RWPE2 (cell line): ENCODE measurements at regions not wholly inside any gene's neighbourhood (a gene's known extent, or its start where the extent isn't known, plus 50 kb on each side); places are given as distances from the start of the nearest gene placed in this dataset.

Experiments used
- ATAC-seq: fragments of 200-7000 bp; cut with Tn5 transposase; 3 replicates; pipeline ENCODE4 v1.9.1; 2021; ENCODE audit warnings: low read depth
- DNase-seq: peaks from one replicate; pipeline ENCODE4 v3.0.0-alpha.2; 2020; ENCODE audit warnings: low spot score
- H3K27ac ChIP-seq: fragments of 450-650 bp; 2 replicates; pipeline ENCODE4 v1.5.1; 2017; ENCODE audit warnings: mild to moderate bottlenecking; ENCODE audit not compliant: poor library complexity, severe bottlenecking
- H3K27me3 ChIP-seq: fragments of 250-450 bp; sonication (Bioruptor Pico); 2 replicates; pipeline ENCODE4 v1.5.1; 2021; ENCODE audit warnings: mild to moderate bottlenecking, moderate library complexity; ENCODE audit not compliant: insufficient read depth, poor library complexity, severe bottlenecking
- H3K36me3 ChIP-seq: fragments of 250-450 bp; sonication (Bioruptor Pico); 2 replicates; pipeline ENCODE4 v1.5.1; 2020; ENCODE audit warnings: low read depth, mild to moderate bottlenecking, moderate library complexity
- H3K4me1 ChIP-seq: fragments of 250-450 bp; sonication (Bioruptor Pico); 2 replicates; pipeline ENCODE4 v1.5.1; 2021; ENCODE audit warnings: mild to moderate bottlenecking, moderate library complexity; ENCODE audit not compliant: insufficient read depth, poor library complexity, severe bottlenecking
- H3K4me3 ChIP-seq: fragments of 250-450 bp; sonication (Bioruptor Pico); 2 replicates; pipeline ENCODE4 v1.5.1; 2021; ENCODE audit warnings: mild to moderate bottlenecking, moderate library complexity; ENCODE audit not compliant: severe bottlenecking
- H3K9me3 ChIP-seq: fragments of 250-450 bp; sonication (Bioruptor Pico); 2 replicates; pipeline ENCODE4 v1.5.1; 2021; ENCODE audit warnings: mild to moderate bottlenecking, moderate library complexity; ENCODE audit not compliant: severe bottlenecking
- TF ChIP-seq, protein P1 (sequence below): fragments of 450-650 bp; IDR thresholded peaks from one replicate; pipeline ENCODE4 v1.5.1; 2017; ENCODE audit warnings: mild to moderate bottlenecking, moderate library complexity; ENCODE audit not compliant: poor library complexity, severe bottlenecking

DNA sequence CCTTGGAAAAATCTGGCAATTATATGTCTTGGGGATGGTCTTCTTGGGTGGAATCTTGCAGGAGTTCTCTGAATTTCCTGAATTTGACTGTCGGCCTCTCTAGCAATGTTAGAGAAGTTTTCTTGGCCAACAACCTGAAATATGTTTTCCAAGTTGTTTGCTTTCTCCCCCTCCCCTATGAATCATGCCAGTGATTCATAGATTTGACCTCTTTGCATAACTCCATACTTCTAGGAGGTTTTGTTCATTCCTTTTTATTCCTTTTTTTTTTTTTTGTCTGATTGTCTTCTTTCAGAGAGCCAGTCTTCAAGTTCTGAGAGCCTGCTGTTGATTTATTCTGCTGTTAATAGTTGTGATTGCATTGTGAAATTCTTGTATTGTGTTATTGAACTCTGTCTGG, 56.7 kb upstream of the SLC44A1 start:
- H3K27me3 ChIP-seq: no peaks in the 10 kb centered on the region
- no peaks in the 10 kb centered on the region for H3K36me3 ChIP-seq
- H3K27ac ChIP-seq: peak overlapping the region; percentile 19
- DNase-seq (no peak), ATAC-seq (peak; percentile 87)
- H3K4me3 ChIP-seq: no peak overlapping the region
- H3K4me1 ChIP-seq: peaks cover 16% of the 10 kb centered on the region
- TF ChIP-seq, protein P1, sequence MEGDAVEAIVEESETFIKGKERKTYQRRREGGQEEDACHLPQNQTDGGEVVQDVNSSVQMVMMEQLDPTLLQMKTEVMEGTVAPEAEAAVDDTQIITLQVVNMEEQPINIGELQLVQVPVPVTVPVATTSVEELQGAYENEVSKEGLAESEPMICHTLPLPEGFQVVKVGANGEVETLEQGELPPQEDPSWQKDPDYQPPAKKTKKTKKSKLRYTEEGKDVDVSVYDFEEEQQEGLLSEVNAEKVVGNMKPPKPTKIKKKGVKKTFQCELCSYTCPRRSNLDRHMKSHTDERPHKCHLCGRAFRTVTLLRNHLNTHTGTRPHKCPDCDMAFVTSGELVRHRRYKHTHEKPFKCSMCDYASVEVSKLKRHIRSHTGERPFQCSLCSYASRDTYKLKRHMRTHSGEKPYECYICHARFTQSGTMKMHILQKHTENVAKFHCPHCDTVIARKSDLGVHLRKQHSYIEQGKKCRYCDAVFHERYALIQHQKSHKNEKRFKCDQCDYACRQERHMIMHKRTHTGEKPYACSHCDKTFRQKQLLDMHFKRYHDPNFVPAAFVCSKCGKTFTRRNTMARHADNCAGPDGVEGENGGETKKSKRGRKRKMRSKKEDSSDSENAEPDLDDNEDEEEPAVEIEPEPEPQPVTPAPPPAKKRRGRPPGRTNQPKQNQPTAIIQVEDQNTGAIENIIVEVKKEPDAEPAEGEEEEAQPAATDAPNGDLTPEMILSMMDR: no peak
- peaks cover 3% of the 10 kb centered on the region for H3K9me3 ChIP-seq

DNA sequence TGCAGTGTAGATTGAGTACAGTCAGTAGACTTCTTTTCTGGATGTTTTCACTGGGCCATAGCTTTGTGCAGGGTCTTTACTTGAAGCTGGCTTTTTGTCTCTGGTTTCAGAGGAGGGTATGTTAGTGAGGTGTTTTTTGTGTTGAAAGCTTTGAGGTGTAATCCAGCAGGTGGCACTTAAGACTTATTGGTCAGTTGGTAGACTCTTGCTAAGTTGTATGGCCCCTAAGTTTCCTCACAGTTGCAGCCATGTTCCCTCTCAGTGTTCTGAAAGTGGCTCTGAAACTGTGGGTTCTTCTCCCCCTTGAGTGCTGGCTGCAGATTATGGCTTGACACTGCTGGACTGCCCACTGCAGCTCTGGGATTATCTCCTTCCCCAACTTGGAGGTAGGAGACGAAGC, 55.7 kb upstream of the SLC44A1 start:
- H3K4me1 ChIP-seq: peaks cover 16% of the 10 kb centered on the region
- no peaks in the 10 kb centered on the region for H3K27me3 ChIP-seq
- ATAC-seq: no peak
- H3K4me3 ChIP-seq: no peak overlapping the region
- TF ChIP-seq, protein P1: no peak
- H3K27ac ChIP-seq: no peak overlapping the region
- no peak for DNase-seq
- no peaks in the 10 kb centered on the region for H3K36me3 ChIP-seq
- peaks cover 3% of the 10 kb centered on the region for H3K9me3 ChIP-seq

DNA sequence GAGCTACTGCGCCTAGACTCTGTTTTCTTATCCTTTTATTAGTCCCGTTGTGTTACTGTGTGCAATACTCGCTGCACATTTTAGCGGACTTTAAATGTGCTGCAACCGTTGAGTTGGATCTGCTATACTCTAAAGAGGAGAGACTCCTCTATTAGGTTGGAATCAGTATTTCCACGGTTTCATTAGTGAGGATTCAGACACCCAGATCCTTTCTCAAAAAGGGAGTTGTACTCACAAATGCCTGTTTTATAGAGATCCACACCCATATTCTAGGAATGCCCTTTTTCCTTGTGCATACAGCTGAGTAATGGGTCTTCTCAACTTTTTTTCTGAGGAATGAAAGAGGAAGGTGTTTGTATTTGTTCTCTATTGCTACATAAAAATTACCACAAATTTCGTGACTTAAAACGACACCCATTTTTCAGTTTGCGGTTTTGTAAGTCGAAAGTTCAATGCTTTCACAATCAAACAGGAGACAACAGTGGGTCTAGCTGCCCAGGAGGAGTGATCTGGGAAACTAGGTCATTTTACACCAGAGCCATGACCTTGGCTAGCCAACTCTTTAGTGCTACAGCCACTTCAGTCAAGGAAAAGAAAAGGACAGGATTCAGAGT, 52.8 kb upstream of the SLC44A1 start:
- ATAC-seq (peak; percentile 72), DNase-seq (no peak)
- H3K9me3 ChIP-seq: no peaks in the 10 kb centered on the region
- H3K27me3 ChIP-seq: no peaks in the 10 kb centered on the region
- TF ChIP-seq, protein P1: no peak
- no peak overlapping the region for H3K27ac ChIP-seq
- no peaks in the 10 kb centered on the region for H3K36me3 ChIP-seq
- no peak overlapping the region for H3K4me3 ChIP-seq
- H3K4me1 ChIP-seq: peaks cover 16% of the 10 kb centered on the region

DNA sequence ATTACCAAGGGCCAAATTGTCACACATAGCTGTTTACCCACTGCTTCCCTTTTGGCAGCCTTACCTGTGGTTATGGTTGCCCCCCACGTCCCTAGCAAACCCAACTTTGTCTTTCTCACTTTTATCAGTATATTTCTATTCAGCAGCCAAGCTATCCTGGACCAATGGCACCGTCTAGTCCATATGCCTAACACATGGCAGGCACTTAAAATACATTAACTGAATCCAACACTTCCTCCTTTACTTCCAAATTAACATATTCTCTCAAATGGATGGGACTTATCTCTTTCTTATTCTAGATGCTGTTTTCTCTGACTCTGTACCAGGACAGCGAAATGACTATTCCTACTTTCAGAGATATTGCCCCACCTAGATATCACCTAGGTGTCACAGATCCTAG, 50.9 kb upstream of the SLC44A1 start:
- peaks cover 4% of the 10 kb centered on the region for H3K4me1 ChIP-seq
- H3K27ac ChIP-seq: no peak overlapping the region
- ATAC-seq (no peak), DNase-seq (no peak)
- H3K27me3 ChIP-seq: no peaks in the 10 kb centered on the region
- TF ChIP-seq, protein P1: no peak
- no peaks in the 10 kb centered on the region for H3K36me3 ChIP-seq
- no peak overlapping the region for H3K4me3 ChIP-seq
- no peaks in the 10 kb centered on the region for H3K9me3 ChIP-seq

DNA sequence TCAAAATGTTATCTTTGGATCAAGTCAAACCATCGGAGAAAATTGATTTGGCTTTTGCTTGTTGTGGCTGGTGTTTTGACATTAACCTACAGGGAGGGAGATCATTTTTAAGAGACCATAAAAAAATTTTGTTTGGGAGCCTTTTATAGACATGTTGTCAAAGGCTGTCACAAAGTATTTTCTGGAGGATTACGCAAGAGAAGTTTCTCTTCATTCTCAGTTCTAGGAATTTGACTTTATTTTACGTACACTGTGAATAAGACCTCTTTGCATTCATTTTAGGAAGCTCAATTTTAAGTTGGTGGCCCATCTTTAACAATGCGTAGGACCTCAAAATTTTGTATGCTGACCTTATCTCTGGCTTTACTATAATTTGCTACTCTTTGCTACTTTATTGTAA, 50.2 kb upstream of the SLC44A1 start:
- Histone ChIP-seq H3K4me1 (peaks cover 4% of the 10 kb centered on the region), H3K27me3 (no peaks in the 10 kb centered on the region), H3K27ac (no peak overlapping the region), H3K4me3 (no peak overlapping the region), H3K36me3 (no peaks in the 10 kb centered on the region), H3K9me3 (no peaks in the 10 kb centered on the region)
- ATAC-seq (no peak), DNase-seq (no peak)
- TF ChIP-seq, protein P1: no peak
